Keratinocyte (primary cell): ENCODE measurements at regions not wholly inside any gene's neighbourhood (a gene's known extent, or its start where the extent isn't known, plus 50 kb on each side); places are given as distances from the start of the nearest gene placed in this dataset.

Source experiments
- DNase-seq: peaks from one replicate; pipeline ENCODE4 v3.0.0-alpha.2; 2011; ENCODE audit warnings: low read depth, missing footprints, low spot score
- FAIRE-seq: peaks from 2 replicates; lab custom pipeline; 2011; peaks lifted over from hg19 to GRCh38; lab: Jason Lieb, UNC
- H2AFZ ChIP-seq: 2 replicates; pipeline ENCODE4 v1.6.0; 2012; ENCODE audit warnings: low read length, control low read depth, inconsistent platforms; ENCODE audit not compliant: control insufficient read depth
- H3K27ac ChIP-seq: 2 replicates; pipeline ENCODE4 v1.5.1; 2011; ENCODE audit warnings: low read length; ENCODE audit not compliant: control insufficient read depth, insufficient read depth
- H3K27me3 ChIP-seq: 3 replicates; pipeline ENCODE4 v1.6.0; 2011; ENCODE audit warnings: low read length; ENCODE audit not compliant: control insufficient read depth, insufficient read depth; ENCODE audit errors: extremely low read depth
- H3K36me3 ChIP-seq, 2 experiments: 2 replicates in 1 of 2; 3 replicates in 1 of 2; pipeline ENCODE4 v1.5.1; 2011; ENCODE audit warnings: low read length in 2 of 2, mild to moderate bottlenecking in 1 of 2; ENCODE audit not compliant: control insufficient read depth in 2 of 2, insufficient read depth in 2 of 2; ENCODE audit errors: extremely low read depth in 1 of 2
- H3K4me1 ChIP-seq: 3 replicates; pipeline ENCODE4 v1.5.1; 2011; ENCODE audit warnings: low read length; ENCODE audit not compliant: control insufficient read depth, insufficient read depth; ENCODE audit errors: extremely low read depth
- H3K4me2 ChIP-seq: 3 replicates; pipeline ENCODE4 v1.6.0; 2011; ENCODE audit warnings: low read depth, low read length; ENCODE audit not compliant: control insufficient read depth, insufficient read depth; ENCODE audit errors: extremely low read depth
- H3K4me3 ChIP-seq, 3 experiments: fragments of 200-600 bp in 1 of 3; sonication (generic) in 1 of 3; 2 replicates in 2 of 3; 3 replicates in 1 of 3; pipeline ENCODE4 v1.5.1; 2011 to 2016; ENCODE audit warnings: low read length in 3 of 3, mild to moderate bottlenecking in 3 of 3, control low read depth in 2 of 3, inconsistent platforms in 1 of 3, low read depth in 1 of 3, mixed read lengths in 1 of 3, mixed run types in 1 of 3, moderate library complexity in 1 of 3; ENCODE audit not compliant: control insufficient read depth in 2 of 3, insufficient read depth in 2 of 3; ENCODE audit errors: extremely low read depth in 1 of 3
- H3K79me2 ChIP-seq: 2 replicates; pipeline ENCODE4 v1.6.0; 2012; ENCODE audit warnings: low read length; ENCODE audit not compliant: control insufficient read depth, insufficient read depth
- H3K9ac ChIP-seq: 3 replicates; pipeline ENCODE4 v1.6.0; 2011; ENCODE audit warnings: low read length; ENCODE audit not compliant: control insufficient read depth, insufficient read depth; ENCODE audit errors: extremely low read depth
- H3K9me1 ChIP-seq: 3 replicates; pipeline ENCODE4 v1.6.0; 2011; ENCODE audit warnings: low read length; ENCODE audit not compliant: control insufficient read depth, insufficient read depth; ENCODE audit errors: extremely low read depth
- H3K9me3 ChIP-seq: 2 replicates; pipeline ENCODE4 v1.5.1; 2012; ENCODE audit warnings: low read depth, low read length; ENCODE audit not compliant: control insufficient read depth
- H4K20me1 ChIP-seq: 3 replicates; pipeline ENCODE4 v1.6.0; 2011; ENCODE audit warnings: low read length; ENCODE audit not compliant: control insufficient read depth, insufficient read depth; ENCODE audit errors: extremely low read depth
- EZH2 ChIP-seq: IDR thresholded peaks from one replicate; pipeline ENCODE4 v1.6.1; 2012; ENCODE audit warnings: inconsistent platforms, mild to moderate bottlenecking, low read length, moderate library complexity
- dilution Hi-C: fragments of 300-500 bp; cut with MboI; formaldehyde crosslinking; loops from one replicate; pipeline ENCODE4 v1.7.0; 2020; ENCODE audit warnings: low sequenced_read_pairs; ENCODE audit not compliant: extremely low pct_ligation_motif_present
- TF ChIP-seq, protein P1 (sequence below), 3 experiments: IDR thresholded peaks in 1 of 3; conservative IDR thresholded peaks in 1 of 3; optimal IDR thresholded peaks in 1 of 3; 2 replicates in 2 of 3; 3 replicates in 1 of 3; pipeline versions ENCODE3 to v1.5.1; 2011; ENCODE audit warnings: low read length in 3 of 3, mild to moderate bottlenecking in 3 of 3, moderate library complexity in 2 of 3, control low read depth in 1 of 3, inconsistent platforms in 1 of 3; ENCODE audit not compliant: insufficient read depth in 2 of 3; ENCODE audit errors: extremely low read depth in 1 of 3

DNA sequence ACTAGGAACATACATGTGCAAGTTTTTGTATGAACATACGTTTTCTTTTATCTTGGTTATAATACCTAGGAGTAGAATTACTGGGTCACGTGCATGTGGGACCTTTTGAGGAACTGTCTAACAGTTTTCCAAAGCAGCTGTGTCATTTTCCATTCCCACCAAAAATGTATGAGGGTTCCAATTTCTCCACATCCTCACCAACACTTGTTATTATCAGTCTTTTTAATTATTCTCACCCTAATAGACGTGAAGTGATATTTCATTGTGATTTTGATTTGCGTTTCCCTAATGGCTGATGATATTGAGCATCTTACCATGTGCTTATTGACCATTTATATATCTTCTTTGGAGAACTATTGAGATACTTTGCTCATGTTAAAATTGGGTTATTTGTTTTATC is 162.1 kb downstream of the CHST1 start:
- TF ChIP-seq, protein P1, sequence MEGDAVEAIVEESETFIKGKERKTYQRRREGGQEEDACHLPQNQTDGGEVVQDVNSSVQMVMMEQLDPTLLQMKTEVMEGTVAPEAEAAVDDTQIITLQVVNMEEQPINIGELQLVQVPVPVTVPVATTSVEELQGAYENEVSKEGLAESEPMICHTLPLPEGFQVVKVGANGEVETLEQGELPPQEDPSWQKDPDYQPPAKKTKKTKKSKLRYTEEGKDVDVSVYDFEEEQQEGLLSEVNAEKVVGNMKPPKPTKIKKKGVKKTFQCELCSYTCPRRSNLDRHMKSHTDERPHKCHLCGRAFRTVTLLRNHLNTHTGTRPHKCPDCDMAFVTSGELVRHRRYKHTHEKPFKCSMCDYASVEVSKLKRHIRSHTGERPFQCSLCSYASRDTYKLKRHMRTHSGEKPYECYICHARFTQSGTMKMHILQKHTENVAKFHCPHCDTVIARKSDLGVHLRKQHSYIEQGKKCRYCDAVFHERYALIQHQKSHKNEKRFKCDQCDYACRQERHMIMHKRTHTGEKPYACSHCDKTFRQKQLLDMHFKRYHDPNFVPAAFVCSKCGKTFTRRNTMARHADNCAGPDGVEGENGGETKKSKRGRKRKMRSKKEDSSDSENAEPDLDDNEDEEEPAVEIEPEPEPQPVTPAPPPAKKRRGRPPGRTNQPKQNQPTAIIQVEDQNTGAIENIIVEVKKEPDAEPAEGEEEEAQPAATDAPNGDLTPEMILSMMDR (optimal IDR thresholded peaks at IDR 0.05 in 1 of 3, IDR thresholded peaks at IDR 0.05 in 1 of 3, conservative IDR thresholded peaks at IDR 0.05 in 1 of 3; ENCODE audit: extremely low read depth in 1 of 3, insufficient read depth in 2 of 3, low read length in 3 of 3), result no peak
- no peak for TF ChIP-seq EZH2
- Histone ChIP-seq H3K79me2 (no peaks in the 10 kb centered on the region), H3K9me3 (no peaks in the 10 kb centered on the region), H3K4me2 (no peak overlapping the region), H3K27ac (no peak overlapping the region), H3K4me3 (no peak overlapping the region), H3K9ac (no peak overlapping the region), H3K27me3 (no peaks in the 10 kb centered on the region), H3K4me1 (no peaks in the 10 kb centered on the region), H3K9me1 (no peaks in the 10 kb centered on the region), H3K36me3 (no peaks in the 10 kb centered on the region), H2AFZ (no peak overlapping the region), H4K20me1 (no peaks in the 10 kb centered on the region)
- FAIRE-seq, result no peak
- dilution Hi-C loops, result no loop called here
- DNase-seq, result no peak

DNA sequence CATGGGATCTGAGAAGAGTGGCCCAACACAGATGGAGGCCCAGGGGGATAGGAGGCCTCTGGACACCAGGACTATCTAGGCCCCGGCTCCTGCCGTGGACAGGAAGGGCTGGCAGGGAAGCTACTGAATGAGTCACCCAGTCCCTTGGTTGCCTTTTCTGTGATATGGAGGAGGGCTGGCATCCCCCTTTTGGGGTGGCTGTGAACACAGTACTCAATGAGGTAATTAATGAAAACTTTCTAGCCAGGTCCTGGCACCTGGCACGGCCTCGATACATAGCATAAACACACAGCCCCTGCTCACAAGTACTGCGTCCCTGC is 163.2 kb downstream of the CHST1 start:
- no peaks in the 10 kb centered on the region for H3K4me1 ChIP-seq
- H3K4me3 ChIP-seq, result no peak overlapping the region
- no peaks in the 10 kb centered on the region for H3K9me1 ChIP-seq
- H3K27ac ChIP-seq, result no peak overlapping the region
- TF ChIP-seq, protein P1 (optimal IDR thresholded peaks at IDR 0.05 in 1 of 3, IDR thresholded peaks at IDR 0.05 in 1 of 3, conservative IDR thresholded peaks at IDR 0.05 in 1 of 3; ENCODE audit: extremely low read depth in 1 of 3, insufficient read depth in 2 of 3, low read length in 3 of 3), result no peak
- TF ChIP-seq EZH2, result no peak
- no peaks in the 10 kb centered on the region for H4K20me1 ChIP-seq
- no peak overlapping the region for H3K4me2 ChIP-seq
- no peak for DNase-seq
- H3K9me3 ChIP-seq, result no peaks in the 10 kb centered on the region
- FAIRE-seq, result no peak
- dilution Hi-C loops, result no loop called here
- H3K79me2 ChIP-seq, result no peaks in the 10 kb centered on the region
- no peaks in the 10 kb centered on the region for H3K27me3 ChIP-seq
- H2AFZ ChIP-seq, result no peak overlapping the region
- H3K9ac ChIP-seq, result no peak overlapping the region
- H3K36me3 ChIP-seq, result no peaks in the 10 kb centered on the region
